Left lung (tissue), 4 donors: ENCODE measurements at regions not wholly inside any gene's neighbourhood (a gene's known extent, or its start where the extent isn't known, plus 50 kb on each side); places are given as distances from the start of the nearest gene placed in this dataset.

Experiments
- ATAC-seq: fragments of 200-7000 bp; cut with Tn5 transposase; one replicate; pipeline ENCODE4 v1.9.1; 2020; ENCODE audit warnings: moderate library complexity
- DNase-seq, 4 donors: peaks; one replicate each; pipeline ENCODE4 v3.0.0-alpha.2; 2013 to 2020
- H3K27ac ChIP-seq, 2 donors: fragments of 200-600 bp; sonication (generic) in 1 of 2; one replicate each; pipeline versions ENCODE4 v1.5.0 to v1.8.0; 2020 to 2021
- H3K27me3 ChIP-seq, 2 donors: fragments of 200-600 bp; sonication (generic) in 1 of 2; one replicate each; pipeline versions ENCODE4 v1.5.0 to v1.8.0; 2020 to 2021
- H3K36me3 ChIP-seq, 2 donors: fragments of 200-600 bp; sonication (generic) in 1 of 2; one replicate each; pipeline versions ENCODE4 v1.5.0 to v1.8.0; 2020 to 2021
- H3K4me1 ChIP-seq, 2 donors: fragments of 200-600 bp; one replicate each; pipeline ENCODE4 v1.8.0; 2021
- H3K4me3 ChIP-seq, 2 donors: fragments of 200-600 bp; sonication (generic) in 1 of 2; one replicate each; pipeline versions ENCODE4 v1.5.0 to v1.8.0; 2020 to 2021; ENCODE audit warnings: mild to moderate bottlenecking in 1 of 2
- H3K9me3 ChIP-seq, 2 donors: fragments of 200-600 bp; sonication (generic) in 1 of 2; one replicate each; pipeline versions ENCODE4 v1.5.0 to v1.8.0; 2020 to 2021
- intact Hi-C, 2 donors: fragments of 100-400 bp; cut with DNase I; formaldehyde crosslinking; loops; one replicate each; pipeline versions ENCODE4 v1.11.2 to v1.14.2; 2022
- TF ChIP-seq, protein P1 (sequence below), 2 donors: fragments of 200-600 bp; sonication (generic) in 1 of 2; IDR thresholded peaks; one replicate each; pipeline versions ENCODE4 v1.5.0 to v1.8.0; 2021; ENCODE audit warnings: antibody characterized with exemption in 2 of 2
- donor health status: DM: no; HTN: yes; CAD: no.
- donor health status: DM: no; HTN: no; CAD: no.

DNA sequence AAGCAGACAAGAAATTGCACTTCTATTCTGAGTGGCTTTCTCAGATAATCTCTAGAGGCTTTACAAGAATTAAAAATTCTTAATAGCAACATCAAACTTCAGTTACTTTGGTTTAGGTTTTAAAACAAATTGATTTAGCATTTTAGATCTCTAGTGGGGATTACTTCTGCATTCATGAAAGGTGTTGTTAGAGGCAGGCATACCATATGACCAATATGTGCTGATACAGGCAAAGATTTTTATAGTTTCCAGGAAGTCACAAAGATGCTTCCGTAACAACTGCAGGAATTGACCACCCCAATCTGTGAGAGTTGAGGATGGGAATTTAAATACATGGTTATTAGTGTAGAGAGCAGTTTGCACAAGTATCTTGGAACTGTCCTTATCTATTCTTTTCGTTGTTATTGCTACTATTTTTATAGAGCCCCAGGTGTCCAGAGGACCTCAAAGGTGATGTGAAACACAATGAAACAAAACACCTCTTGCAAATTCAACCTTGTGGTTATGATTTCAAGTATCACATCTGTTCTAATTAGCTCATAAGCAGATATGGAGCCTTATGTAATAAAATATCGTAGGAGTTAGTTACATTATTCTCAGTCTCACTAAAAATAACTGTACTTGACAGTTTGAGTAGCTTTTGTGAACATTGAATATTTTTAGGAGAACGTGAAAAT lies 512.7 kb upstream of the ADGRL4 start:
- no peaks in the 10 kb centered on the region for H3K36me3 ChIP-seq
- H3K9me3 ChIP-seq = peaks cover 0 to 18% of the 10 kb centered on the region in 2 donors
- H3K27ac ChIP-seq = no peak overlapping the region
- no peaks in the 10 kb centered on the region for H3K4me1 ChIP-seq
- ATAC-seq (no peak), DNase-seq (no peak)
- TF ChIP-seq, protein P1, sequence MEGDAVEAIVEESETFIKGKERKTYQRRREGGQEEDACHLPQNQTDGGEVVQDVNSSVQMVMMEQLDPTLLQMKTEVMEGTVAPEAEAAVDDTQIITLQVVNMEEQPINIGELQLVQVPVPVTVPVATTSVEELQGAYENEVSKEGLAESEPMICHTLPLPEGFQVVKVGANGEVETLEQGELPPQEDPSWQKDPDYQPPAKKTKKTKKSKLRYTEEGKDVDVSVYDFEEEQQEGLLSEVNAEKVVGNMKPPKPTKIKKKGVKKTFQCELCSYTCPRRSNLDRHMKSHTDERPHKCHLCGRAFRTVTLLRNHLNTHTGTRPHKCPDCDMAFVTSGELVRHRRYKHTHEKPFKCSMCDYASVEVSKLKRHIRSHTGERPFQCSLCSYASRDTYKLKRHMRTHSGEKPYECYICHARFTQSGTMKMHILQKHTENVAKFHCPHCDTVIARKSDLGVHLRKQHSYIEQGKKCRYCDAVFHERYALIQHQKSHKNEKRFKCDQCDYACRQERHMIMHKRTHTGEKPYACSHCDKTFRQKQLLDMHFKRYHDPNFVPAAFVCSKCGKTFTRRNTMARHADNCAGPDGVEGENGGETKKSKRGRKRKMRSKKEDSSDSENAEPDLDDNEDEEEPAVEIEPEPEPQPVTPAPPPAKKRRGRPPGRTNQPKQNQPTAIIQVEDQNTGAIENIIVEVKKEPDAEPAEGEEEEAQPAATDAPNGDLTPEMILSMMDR (IDR thresholded peaks at IDR 0.05) = no peak
- H3K27me3 ChIP-seq = no peaks in the 10 kb centered on the region
- H3K4me3 ChIP-seq = no peak overlapping the region
- intact Hi-C loops = no loop called here

GRCh38 chr1:79517470-79518224 lies 511.1 kb upstream of the ADGRL4 start:
- no peaks in the 10 kb centered on the region for H3K36me3 ChIP-seq
- no peak for DNase-seq
- intact Hi-C loops = no loop called here
- peaks cover 0 to 15% of the 10 kb centered on the region in 2 donors for H3K9me3 ChIP-seq
- no peak for ATAC-seq
- no peak overlapping the region for H3K27ac ChIP-seq
- no peaks in the 10 kb centered on the region for H3K27me3 ChIP-seq
- TF ChIP-seq, protein P1 (IDR thresholded peaks at IDR 0.05) = no peak
- H3K4me3 ChIP-seq = no peak overlapping the region
- no peaks in the 10 kb centered on the region for H3K4me1 ChIP-seq

DNA sequence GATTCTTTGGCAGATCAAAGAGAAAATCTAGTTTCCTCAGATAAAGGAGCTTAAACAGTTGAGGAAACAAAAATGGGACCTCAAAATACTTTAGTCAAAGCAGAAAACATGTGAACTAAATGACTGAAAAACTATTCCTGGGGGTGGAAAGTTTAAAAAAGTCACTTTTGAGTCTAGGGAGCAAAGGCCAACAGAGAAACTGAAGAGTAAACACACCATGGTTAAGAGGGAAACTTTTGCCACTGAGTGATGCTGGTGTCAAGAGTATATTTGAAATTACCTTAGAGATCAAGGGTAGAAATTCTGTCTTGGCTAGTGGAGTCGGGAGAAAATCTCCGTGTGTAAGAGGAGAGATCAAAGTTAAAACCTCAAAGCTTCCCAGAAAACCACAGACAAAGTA lies 501.2 kb upstream of the ADGRL4 start:
- Histone ChIP-seq H3K36me3 (no peaks in the 10 kb centered on the region), H3K4me1 (no peaks in the 10 kb centered on the region), H3K9me3 (no peaks in the 10 kb centered on the region), H3K4me3 (no peak overlapping the region), H3K27me3 (no peaks in the 10 kb centered on the region), H3K27ac (no peak overlapping the region)
- TF ChIP-seq, protein P1 (IDR thresholded peaks at IDR 0.05) = no peak
- intact Hi-C loops = no loop called here
- ATAC-seq (no peak), DNase-seq (no peak)

GRCh38 chr1:79501153-79501552 lies 494.6 kb upstream of the ADGRL4 start:
- no peaks in the 10 kb centered on the region for H3K9me3 ChIP-seq
- H3K27me3 ChIP-seq = no peaks in the 10 kb centered on the region
- H3K4me3 ChIP-seq = no peak overlapping the region
- H3K36me3 ChIP-seq = no peaks in the 10 kb centered on the region
- TF ChIP-seq, protein P1 (IDR thresholded peaks at IDR 0.05) = no peak
- H3K4me1 ChIP-seq = no peaks in the 10 kb centered on the region
- intact Hi-C loops = no loop called here
- ATAC-seq = no peak
- DNase-seq = no peak
- H3K27ac ChIP-seq = no peak overlapping the region

DNA sequence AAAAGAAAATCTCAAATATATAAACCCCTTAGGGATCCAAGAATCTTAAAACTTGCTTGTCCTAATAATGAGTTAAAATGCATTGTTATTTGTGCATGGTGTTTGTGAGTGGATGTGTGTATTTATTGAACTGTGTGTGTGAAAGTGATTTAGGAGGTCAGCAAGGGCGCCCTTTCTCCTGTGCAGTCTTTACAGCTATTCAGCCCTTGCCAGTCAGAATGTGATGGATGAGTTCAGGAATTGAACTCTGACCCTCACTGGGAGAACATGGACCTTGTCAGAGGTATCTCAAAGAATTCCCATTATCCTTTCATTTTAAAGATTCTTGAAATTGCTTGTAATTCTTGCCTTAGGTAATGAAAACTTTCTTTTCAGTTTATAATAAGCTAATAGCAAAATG lies 493.0 kb upstream of the ADGRL4 start:
- Histone ChIP-seq H3K27ac (no peak overlapping the region), H3K4me3 (no peak overlapping the region), H3K36me3 (no peaks in the 10 kb centered on the region), H3K9me3 (no peaks in the 10 kb centered on the region), H3K27me3 (no peaks in the 10 kb centered on the region), H3K4me1 (no peaks in the 10 kb centered on the region)
- no peak for DNase-seq
- TF ChIP-seq, protein P1 (IDR thresholded peaks at IDR 0.05) = no peak
- intact Hi-C loops = no loop called here
- no peak for ATAC-seq
